ENCODE measurements at regions not wholly inside any gene's neighbourhood (a gene's known extent, or its start where the extent isn't known, plus 50 kb on each side); places are given as distances from the start of the nearest gene placed in this dataset.
"Not testable (repeated sequence)": the region's sequence is repeated elsewhere in the genome, so short reads cannot be mapped to it uniquely, and the experiment has no call there.

- H3K9me3 ChIP-seq (ENCODE audit: control insufficient read depth, insufficient read depth, low read length): no peaks in the 10 kb centered on the region
- H3K36me3 ChIP-seq (ENCODE audit: control insufficient read depth, insufficient read depth, low read length): no peaks in the 10 kb centered on the region
- no peak overlapping the region for H3K9ac ChIP-seq (ENCODE audit: low read depth, low read length)
- H3K4me3 ChIP-seq (ENCODE audit: low read depth, low read length): no peak overlapping the region
- H3K27ac ChIP-seq (ENCODE audit: low read depth, low read length): no peak overlapping the region
- no peaks in the 10 kb centered on the region for H3K27me3 ChIP-seq (ENCODE audit: control insufficient read depth, insufficient read depth, low read length)
- no peaks in the 10 kb centered on the region for H3K4me1 ChIP-seq (ENCODE audit: control insufficient read depth, insufficient read depth, low read length)
Observed at GRCh38 chr7:3153118-3153517, 109.5 kb upstream of the CARD11 start.

GRCh38 chr7:3154317-3154716, 110.7 kb upstream of the CARD11 start:
- Histone ChIP-seq H3K4me3 (ENCODE audit: low read depth, low read length) (no peak overlapping the region), H3K9me3 (ENCODE audit: control insufficient read depth, insufficient read depth, low read length) (no peaks in the 10 kb centered on the region), H3K36me3 (ENCODE audit: control insufficient read depth, insufficient read depth, low read length) (no peaks in the 10 kb centered on the region), H3K9ac (ENCODE audit: low read depth, low read length) (no peak overlapping the region), H3K4me1 (ENCODE audit: control insufficient read depth, insufficient read depth, low read length) (no peaks in the 10 kb centered on the region), H3K27ac (ENCODE audit: low read depth, low read length) (no peak overlapping the region), H3K27me3 (ENCODE audit: control insufficient read depth, insufficient read depth, low read length) (no peaks in the 10 kb centered on the region)

- Histone ChIP-seq H3K27ac (ENCODE audit: low read depth, low read length) (no peak overlapping the region), H3K27me3 (ENCODE audit: control insufficient read depth, insufficient read depth, low read length) (no peaks in the 10 kb centered on the region), H3K36me3 (ENCODE audit: control insufficient read depth, insufficient read depth, low read length) (no peaks in the 10 kb centered on the region), H3K9ac (ENCODE audit: low read depth, low read length) (no peak overlapping the region), H3K9me3 (ENCODE audit: control insufficient read depth, insufficient read depth, low read length) (no peaks in the 10 kb centered on the region), H3K4me3 (ENCODE audit: low read depth, low read length) (no peak overlapping the region), H3K4me1 (ENCODE audit: control insufficient read depth, insufficient read depth, low read length) (no peaks in the 10 kb centered on the region)
Observed at GRCh38 chr7:3154881-3155494, 111.3 kb upstream of the CARD11 start.

GRCh38 chr7:3156508-3156907, 112.8 kb upstream of the CARD11 start:
- Histone ChIP-seq H3K4me1 (ENCODE audit: control insufficient read depth, insufficient read depth, low read length) (no peaks in the 10 kb centered on the region), H3K36me3 (ENCODE audit: control insufficient read depth, insufficient read depth, low read length) (no peaks in the 10 kb centered on the region), H3K9me3 (ENCODE audit: control insufficient read depth, insufficient read depth, low read length) (no peaks in the 10 kb centered on the region)

GRCh38 chr7:3157566-3158287, 114.1 kb upstream of the CARD11 start:
- H3K4me3 ChIP-seq (ENCODE audit: low read depth, low read length): no peak overlapping the region
- no peak overlapping the region for H3K9ac ChIP-seq (ENCODE audit: low read depth, low read length)

More at GRCh38 chr7:3156508-3156907, 112.8 kb upstream of the CARD11 start:
- Histone ChIP-seq H3K4me3 (ENCODE audit: low read depth, low read length) (no peak overlapping the region), H3K27me3 (ENCODE audit: control insufficient read depth, insufficient read depth, low read length) (no peaks in the 10 kb centered on the region), H3K27ac (ENCODE audit: low read depth, low read length) (no peak overlapping the region), H3K9ac (ENCODE audit: low read depth, low read length) (no peak overlapping the region)

GRCh38 chr7:3158341-3158760, 114.7 kb upstream of the CARD11 start:
- no peak overlapping the region for H3K27ac ChIP-seq (ENCODE audit: low read depth, low read length)
- no peaks in the 10 kb centered on the region for H3K27me3 ChIP-seq (ENCODE audit: control insufficient read depth, insufficient read depth, low read length)
- no peak overlapping the region for H3K9ac ChIP-seq (ENCODE audit: low read depth, low read length)
- no peaks in the 10 kb centered on the region for H3K36me3 ChIP-seq (ENCODE audit: control insufficient read depth, insufficient read depth, low read length)
- H3K4me3 ChIP-seq (ENCODE audit: low read depth, low read length): no peak overlapping the region
- no peaks in the 10 kb centered on the region for H3K4me1 ChIP-seq (ENCODE audit: control insufficient read depth, insufficient read depth, low read length)
- H3K9me3 ChIP-seq (ENCODE audit: control insufficient read depth, insufficient read depth, low read length): 0 out of 2 replicates have a peak, but pooled peaks cover 2% of the 10 kb centered on the region

More at GRCh38 chr7:3157566-3158287, 114.1 kb upstream of the CARD11 start:
- no peaks in the 10 kb centered on the region for H3K27me3 ChIP-seq (ENCODE audit: control insufficient read depth, insufficient read depth, low read length)
- H3K9me3 ChIP-seq (ENCODE audit: control insufficient read depth, insufficient read depth, low read length): 0 out of 2 replicates have a peak, but pooled peaks cover 2% of the 10 kb centered on the region
- no peaks in the 10 kb centered on the region for H3K36me3 ChIP-seq (ENCODE audit: control insufficient read depth, insufficient read depth, low read length)
- no peak overlapping the region for H3K27ac ChIP-seq (ENCODE audit: low read depth, low read length)
- no peaks in the 10 kb centered on the region for H3K4me1 ChIP-seq (ENCODE audit: control insufficient read depth, insufficient read depth, low read length)

GRCh38 chr7:3159039-3159438, 115.4 kb upstream of the CARD11 start:
- Histone ChIP-seq H3K27me3 (ENCODE audit: control insufficient read depth, insufficient read depth, low read length) (no peaks in the 10 kb centered on the region), H3K9ac (ENCODE audit: low read depth, low read length) (no peak overlapping the region), H3K9me3 (ENCODE audit: control insufficient read depth, insufficient read depth, low read length) (0 out of 2 replicates have a peak, but pooled peaks cover 2% of the 10 kb centered on the region), H3K36me3 (ENCODE audit: control insufficient read depth, insufficient read depth, low read length) (no peaks in the 10 kb centered on the region), H3K4me3 (ENCODE audit: low read depth, low read length) (no peak overlapping the region), H3K4me1 (ENCODE audit: control insufficient read depth, insufficient read depth, low read length) (no peaks in the 10 kb centered on the region), H3K27ac (ENCODE audit: low read depth, low read length) (no peak overlapping the region)

GRCh38 chr7:3159445-3159844, 115.8 kb upstream of the CARD11 start:
- Histone ChIP-seq H3K4me1 (ENCODE audit: control insufficient read depth, insufficient read depth, low read length) (no peaks in the 10 kb centered on the region), H3K9ac (ENCODE audit: low read depth, low read length) (no peak overlapping the region), H3K4me3 (ENCODE audit: low read depth, low read length) (no peak overlapping the region), H3K9me3 (ENCODE audit: control insufficient read depth, insufficient read depth, low read length) (0 out of 2 replicates have a peak, but pooled peaks cover 2% of the 10 kb centered on the region), H3K36me3 (ENCODE audit: control insufficient read depth, insufficient read depth, low read length) (no peaks in the 10 kb centered on the region), H3K27me3 (ENCODE audit: control insufficient read depth, insufficient read depth, low read length) (no peaks in the 10 kb centered on the region), H3K27ac (ENCODE audit: low read depth, low read length) (no peak overlapping the region)

- H3K27ac ChIP-seq (ENCODE audit: low read depth, low read length); H3K9me3 ChIP-seq (ENCODE audit: control insufficient read depth, insufficient read depth, low read length); H3K27me3 ChIP-seq (ENCODE audit: control insufficient read depth, insufficient read depth, low read length); H3K9ac ChIP-seq (ENCODE audit: low read depth, low read length); H3K4me1 ChIP-seq (ENCODE audit: control insufficient read depth, insufficient read depth, low read length); H3K36me3 ChIP-seq (ENCODE audit: control insufficient read depth, insufficient read depth, low read length); H3K4me3 ChIP-seq (ENCODE audit: low read depth, low read length): not testable (repeated sequence)
Observed at GRCh38 chr7:3159926-3160325, 116.3 kb upstream of the CARD11 start.

- no peaks in the 10 kb centered on the region for H3K27me3 ChIP-seq (ENCODE audit: control insufficient read depth, insufficient read depth, low read length)
- H3K36me3 ChIP-seq (ENCODE audit: control insufficient read depth, insufficient read depth, low read length): no peaks in the 10 kb centered on the region
- no peak overlapping the region for H3K4me3 ChIP-seq (ENCODE audit: low read depth, low read length)
- H3K9me3 ChIP-seq (ENCODE audit: control insufficient read depth, insufficient read depth, low read length): 0 out of 2 replicates have a peak, but pooled peaks cover 2% of the 10 kb centered on the region
- no peak overlapping the region for H3K9ac ChIP-seq (ENCODE audit: low read depth, low read length)
- peaks cover 5% of the 10 kb centered on the region; the same call in 1 of the 2 replicates for H3K4me1 ChIP-seq (ENCODE audit: control insufficient read depth, insufficient read depth, low read length)
- H3K27ac ChIP-seq (ENCODE audit: low read depth, low read length): no peak overlapping the region
Observed at GRCh38 chr7:3162289-3162688, 118.6 kb upstream of the CARD11 start.

- not testable (repeated sequence) for H3K4me3 ChIP-seq (ENCODE audit: low read depth, low read length); H3K36me3 ChIP-seq (ENCODE audit: control insufficient read depth, insufficient read depth, low read length); H3K27ac ChIP-seq (ENCODE audit: low read depth, low read length); H3K9me3 ChIP-seq (ENCODE audit: control insufficient read depth, insufficient read depth, low read length); H3K4me1 ChIP-seq (ENCODE audit: control insufficient read depth, insufficient read depth, low read length); H3K9ac ChIP-seq (ENCODE audit: low read depth, low read length); H3K27me3 ChIP-seq (ENCODE audit: control insufficient read depth, insufficient read depth, low read length)
Observed at GRCh38 chr7:3162798-3163197, 119.1 kb upstream of the CARD11 start.
